22Rv1 (cell line): ENCODE measurements at regions not wholly inside any gene's neighbourhood (a gene's known extent, or its start where the extent isn't known, plus 50 kb on each side); places are given as distances from the start of the nearest gene placed in this dataset.

Experiments used
- ZFX ChIP-seq: fragments of 450-650 bp; IDR thresholded peaks from 2 replicates; pipeline ENCODE4 v1.6.1; 2017; ENCODE audit warnings: antibody characterized with exemption, borderline replicate concordance
- TF ChIP-seq, protein P1 (sequence below): fragments of 450-650 bp; IDR thresholded peaks from 2 replicates; pipeline ENCODE4 v1.5.1; 2017; ENCODE audit warnings: mild to moderate bottlenecking

DNA sequence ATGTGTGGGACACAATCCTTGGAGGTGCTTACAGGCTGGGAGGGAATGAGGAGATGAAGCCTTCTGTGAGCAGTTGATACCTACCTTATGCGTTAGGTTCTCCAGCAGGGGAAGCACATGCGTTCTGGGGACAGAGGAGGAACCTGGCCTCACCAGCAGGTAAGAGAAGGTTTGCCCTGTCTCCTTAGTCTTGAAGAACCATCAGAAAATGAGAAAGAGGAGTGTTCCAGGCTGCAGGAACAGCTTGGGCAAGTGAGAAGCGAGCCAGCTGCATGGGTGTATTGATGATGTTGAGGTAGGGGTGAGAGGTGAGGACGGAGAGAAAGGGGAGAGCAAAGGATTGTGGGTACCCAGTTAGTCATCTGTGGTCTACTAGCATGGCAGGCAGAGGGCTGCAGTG, 156.9 kb upstream of the MVB12B start:
- TF ChIP-seq, protein P1, sequence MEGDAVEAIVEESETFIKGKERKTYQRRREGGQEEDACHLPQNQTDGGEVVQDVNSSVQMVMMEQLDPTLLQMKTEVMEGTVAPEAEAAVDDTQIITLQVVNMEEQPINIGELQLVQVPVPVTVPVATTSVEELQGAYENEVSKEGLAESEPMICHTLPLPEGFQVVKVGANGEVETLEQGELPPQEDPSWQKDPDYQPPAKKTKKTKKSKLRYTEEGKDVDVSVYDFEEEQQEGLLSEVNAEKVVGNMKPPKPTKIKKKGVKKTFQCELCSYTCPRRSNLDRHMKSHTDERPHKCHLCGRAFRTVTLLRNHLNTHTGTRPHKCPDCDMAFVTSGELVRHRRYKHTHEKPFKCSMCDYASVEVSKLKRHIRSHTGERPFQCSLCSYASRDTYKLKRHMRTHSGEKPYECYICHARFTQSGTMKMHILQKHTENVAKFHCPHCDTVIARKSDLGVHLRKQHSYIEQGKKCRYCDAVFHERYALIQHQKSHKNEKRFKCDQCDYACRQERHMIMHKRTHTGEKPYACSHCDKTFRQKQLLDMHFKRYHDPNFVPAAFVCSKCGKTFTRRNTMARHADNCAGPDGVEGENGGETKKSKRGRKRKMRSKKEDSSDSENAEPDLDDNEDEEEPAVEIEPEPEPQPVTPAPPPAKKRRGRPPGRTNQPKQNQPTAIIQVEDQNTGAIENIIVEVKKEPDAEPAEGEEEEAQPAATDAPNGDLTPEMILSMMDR = no peak
- TF ChIP-seq ZFX = no peak
